ENCODE measurements at regions not wholly inside any gene's neighbourhood (a gene's known extent, or its start where the extent isn't known, plus 50 kb on each side); places are given as distances from the start of the nearest gene placed in this dataset.

- no peak overlapping the region for H3K27ac Mint-ChIP-seq
- ATAC-seq (ENCODE audit: poor library complexity) (no peak), DNase-seq (no peak)
- no peaks in the 10 kb centered on the region for H3K36me3 Mint-ChIP-seq (ENCODE audit: low read depth)
- no peaks in the 10 kb centered on the region for H3K4me1 Mint-ChIP-seq (ENCODE audit: low read depth)
- no peaks in the 10 kb centered on the region for H3K27me3 Mint-ChIP-seq
- H3K27me3 ChIP-seq (ENCODE audit: control insufficient read depth in 1 of 2, insufficient read depth in 2 of 2, low read length in 2 of 2), result no peaks in the 10 kb centered on the region
- TF ChIP-seq CTCF (IDR thresholded peaks at IDR 0.05), result no peak
- POLR2A ChIA-PET, result interaction anchor here (0.7 to 0.8 kb wide), 2 partner anchors 10 to 13 kb away, joined by 4 to 5 read pairs; no protein-coding TSS in a partner anchor
- H3K27ac ChIP-seq (ENCODE audit: low read depth in 1 of 2, low read length in 2 of 2), result no peak overlapping the region
- no peaks in the 10 kb centered on the region for H3K4me1 ChIP-seq (ENCODE audit: insufficient read depth, low read length)
- H3K9me3 ChIP-seq (ENCODE audit: control insufficient read depth in 1 of 2, insufficient read depth in 1 of 2, low read length in 2 of 2), result peaks cover 0 to 7% of the 10 kb centered on the region in 2 experiments
- no peak overlapping the region for H3K4me3 Mint-ChIP-seq
- H3K36me3 ChIP-seq (ENCODE audit: insufficient read depth, low read length), result no peaks in the 10 kb centered on the region
- CTCF ChIA-PET, result no interaction called here
- intact Hi-C loops (cut with DNase I, micrococcal nuclease), result no loop called here
- no peaks in the 10 kb centered on the region for H3K9me3 Mint-ChIP-seq
- H3K4me3 ChIP-seq (ENCODE audit: low read length), result no peak overlapping the region
Observed at GRCh38 chr2:188203776-188204175, 87.9 kb upstream of the GULP1 start.

DNA sequence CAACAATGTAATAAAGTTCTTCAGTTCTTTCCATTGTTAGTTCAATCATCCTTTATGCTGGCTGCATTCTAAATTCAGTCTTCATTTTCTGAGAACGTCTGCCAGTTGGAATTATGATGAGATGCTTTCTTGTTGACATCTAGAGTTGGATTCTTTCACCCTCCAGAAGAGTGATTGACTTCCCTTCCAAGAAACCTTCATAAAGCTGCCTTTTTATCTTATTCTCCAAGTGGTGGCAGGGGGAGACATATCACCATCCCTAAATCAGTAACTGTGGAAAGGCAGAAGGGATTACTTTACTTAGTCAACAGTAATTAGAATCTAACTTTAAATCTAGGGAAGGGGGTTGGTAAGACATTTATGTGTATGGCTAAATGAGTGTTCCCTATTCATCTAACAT, 86.8 kb upstream of the GULP1 start:
- Histone ChIP-seq H3K9me3 (ENCODE audit: control insufficient read depth in 1 of 2, insufficient read depth in 1 of 2, low read length in 2 of 2) (peaks cover 0 to 7% of the 10 kb centered on the region in 2 experiments), H3K36me3 (ENCODE audit: insufficient read depth, low read length) (no peaks in the 10 kb centered on the region), H3K27me3 (ENCODE audit: control insufficient read depth in 1 of 2, insufficient read depth in 2 of 2, low read length in 2 of 2) (no peaks in the 10 kb centered on the region), H3K4me1 (ENCODE audit: insufficient read depth, low read length) (no peaks in the 10 kb centered on the region), H3K4me3 (ENCODE audit: low read length) (no peak overlapping the region), H3K27ac (ENCODE audit: low read depth in 1 of 2, low read length in 2 of 2) (no peak overlapping the region)
- ATAC-seq (ENCODE audit: poor library complexity) (no peak), DNase-seq (no peak)
- ChIA-PET POLR2A (no interaction called here), CTCF (no interaction called here)
- H3K9me3 Mint-ChIP-seq, result no peaks in the 10 kb centered on the region
- intact Hi-C loops (cut with DNase I, micrococcal nuclease), result no loop called here
- no peak overlapping the region for H3K27ac Mint-ChIP-seq
- H3K4me1 Mint-ChIP-seq (ENCODE audit: low read depth), result no peaks in the 10 kb centered on the region
- H3K36me3 Mint-ChIP-seq (ENCODE audit: low read depth), result no peaks in the 10 kb centered on the region
- H3K27me3 Mint-ChIP-seq, result no peaks in the 10 kb centered on the region
- no peak overlapping the region for H3K4me3 Mint-ChIP-seq
- no peak for TF ChIP-seq CTCF (IDR thresholded peaks at IDR 0.05)

DNA sequence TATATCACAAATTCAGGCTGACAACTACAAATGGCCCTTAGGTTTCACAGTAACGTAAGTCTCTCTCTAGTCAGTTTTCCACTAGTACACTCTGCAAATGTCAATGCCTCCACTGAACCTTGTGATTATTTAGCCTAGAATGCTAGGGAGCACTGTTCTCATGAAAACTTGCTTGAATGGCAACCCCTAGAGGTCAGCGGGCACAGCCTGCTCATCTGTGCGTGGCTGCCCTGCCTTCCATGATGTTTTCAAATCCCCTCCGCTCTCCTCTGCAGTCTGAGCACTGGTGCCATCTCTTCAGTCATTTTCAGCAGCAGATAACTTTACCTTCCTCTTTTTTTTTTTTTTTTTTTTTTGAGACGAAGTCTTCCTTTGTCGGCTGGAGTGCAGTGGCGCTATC, 84.1 kb upstream of the GULP1 start:
- Histone ChIP-seq H3K36me3 (ENCODE audit: insufficient read depth, low read length) (no peaks in the 10 kb centered on the region), H3K9me3 (ENCODE audit: control insufficient read depth in 1 of 2, insufficient read depth in 1 of 2, low read length in 2 of 2) (peaks cover 0 to 4% of the 10 kb centered on the region in 2 experiments), H3K27me3 (ENCODE audit: control insufficient read depth in 1 of 2, insufficient read depth in 2 of 2, low read length in 2 of 2) (no peaks in the 10 kb centered on the region), H3K27ac (ENCODE audit: low read depth in 1 of 2, low read length in 2 of 2) (no peak overlapping the region), H3K4me1 (ENCODE audit: insufficient read depth, low read length) (no peaks in the 10 kb centered on the region), H3K4me3 (ENCODE audit: low read length) (no peak overlapping the region)
- H3K36me3 Mint-ChIP-seq (ENCODE audit: low read depth), result no peaks in the 10 kb centered on the region
- ATAC-seq (ENCODE audit: poor library complexity) (no peak), DNase-seq (no peak)
- ChIA-PET POLR2A (no interaction called here), CTCF (no interaction called here)
- no peaks in the 10 kb centered on the region for H3K27me3 Mint-ChIP-seq
- no peaks in the 10 kb centered on the region for H3K4me1 Mint-ChIP-seq (ENCODE audit: low read depth)
- H3K4me3 Mint-ChIP-seq, result no peak overlapping the region
- intact Hi-C loops (cut with DNase I, micrococcal nuclease), result no loop called here
- no peak overlapping the region for H3K27ac Mint-ChIP-seq
- no peaks in the 10 kb centered on the region for H3K9me3 Mint-ChIP-seq
- no peak for TF ChIP-seq CTCF (IDR thresholded peaks at IDR 0.05)

Data from CD4-positive, alpha-beta T cell (primary cell).